GM10248 (cell line): ENCODE measurements at regions not wholly inside any gene's neighbourhood (a gene's known extent, or its start where the extent isn't known, plus 50 kb on each side); places are given as distances from the start of the nearest gene placed in this dataset.

ENCODE experiments used
- CTCF ChIA-PET: fragments of 300-600 bp; sonication (Branson Sonifier 250); formaldehyde crosslinking; extraction: SDS; loops from one replicate; lab custom pipeline; 2021; ENCODE audit warnings: antibody characterized with exemption; lab: Yijun Ruan, JAX
- POLR2A ChIA-PET: fragments of 350-650 bp; sonication (Branson Sonifier 250); formaldehyde crosslinking; extraction: SDS; loops from one replicate; lab custom pipeline; 2020; ENCODE audit warnings: antibody characterized with exemption; lab: Yijun Ruan, JAX
- DNase-seq: peaks from one replicate; pipeline ENCODE4 v3.0.0; 2012; ENCODE audit errors: extremely low spot score
- CTCF ChIP-seq: IDR thresholded peaks from 2 replicates; pipeline ENCODE4 v1.5.1; 2012; ENCODE audit warnings: mild to moderate bottlenecking, low read depth; ENCODE audit errors: extremely low read depth, missing control alignments, control extremely low read depth

GRCh38 chr16:65845466-65846209 lies 520.9 kb upstream of the CDH5 start:
- TF ChIP-seq CTCF, result no peak
- ChIA-PET CTCF (no interaction called here), POLR2A (no interaction called here)
- DNase-seq, result no peak

GRCh38 chr16:65843941-65844340 lies 522.5 kb upstream of the CDH5 start:
- no peak for TF ChIP-seq CTCF

GRCh38 chr16:65842067-65842466 lies 524.4 kb upstream of the CDH5 start:
- no peak for DNase-seq
- no peak for TF ChIP-seq CTCF
- POLR2A ChIA-PET, result no interaction called here
- CTCF ChIA-PET, result no interaction called here

More at GRCh38 chr16:65843941-65844340, 522.5 kb upstream of the CDH5 start:
- ChIA-PET CTCF (no interaction called here), POLR2A (no interaction called here)
- DNase-seq, result no peak

GRCh38 chr16:65838001-65838400 lies 528.5 kb upstream of the CDH5 start:
- DNase-seq, result no peak
- ChIA-PET POLR2A (no interaction called here), CTCF (no interaction called here)
- no peak for TF ChIP-seq CTCF

GRCh38 chr16:65837464-65837863 lies 529.0 kb upstream of the CDH5 start:
- ChIA-PET POLR2A (no interaction called here), CTCF (no interaction called here)

GRCh38 chr16:65834688-65835087 lies 531.8 kb upstream of the CDH5 start:
- TF ChIP-seq CTCF, result no peak
- POLR2A ChIA-PET, result no interaction called here
- no peak for DNase-seq
- CTCF ChIA-PET, result no interaction called here

More at GRCh38 chr16:65837464-65837863, 529.0 kb upstream of the CDH5 start:
- TF ChIP-seq CTCF, result no peak
- DNase-seq, result no peak
